ENCODE measurements at regions not wholly inside any gene's neighbourhood (a gene's known extent, or its start where the extent isn't known, plus 50 kb on each side); places are given as distances from the start of the nearest gene placed in this dataset.
"Not testable (repeated sequence)": the region's sequence is repeated elsewhere in the genome, so short reads cannot be mapped to it uniquely, and the experiment has no call there.

- DNase-seq (ENCODE audit: low read depth), result no peak
Observed at GRCh38 chr5:89055015-89055694, 172.2 kb upstream of the MEF2C start.

GRCh38 chr5:89053547-89053946, 170.6 kb upstream of the MEF2C start:
- no peak for DNase-seq (ENCODE audit: low read depth)

- DNase-seq (ENCODE audit: low read depth), result not testable (repeated sequence)
Observed at GRCh38 chr5:89050062-89050461, 167.1 kb upstream of the MEF2C start.

GRCh38 chr5:89047571-89047970, 164.6 kb upstream of the MEF2C start:
- peak; percentile 41 for DNase-seq (ENCODE audit: low read depth)

GRCh38 chr5:89045216-89045615, 162.2 kb upstream of the MEF2C start:
- no peak for DNase-seq (ENCODE audit: low read depth)

GRCh38 chr5:89044674-89045200, 161.8 kb upstream of the MEF2C start:
- no peak for DNase-seq (ENCODE audit: low read depth)

- peak; percentile 82 for DNase-seq (ENCODE audit: low read depth)
Observed at GRCh38 chr5:89043676-89044075, 160.7 kb upstream of the MEF2C start.

- DNase-seq (ENCODE audit: low read depth), result no peak
Observed at GRCh38 chr5:89042746-89043145, 159.8 kb upstream of the MEF2C start.

GRCh38 chr5:89041976-89042375, 159.0 kb upstream of the MEF2C start:
- no peak for DNase-seq (ENCODE audit: low read depth)

GRCh38 chr5:89041249-89041779, 158.3 kb upstream of the MEF2C start:
- no peak for DNase-seq (ENCODE audit: low read depth)

- DNase-seq (ENCODE audit: low read depth), result peak; percentile 86
Observed at GRCh38 chr5:89036704-89037489, 153.9 kb upstream of the MEF2C start.

- no peak for DNase-seq (ENCODE audit: low read depth)
Observed at GRCh38 chr5:89036166-89036565, 153.2 kb upstream of the MEF2C start.

GRCh38 chr5:89034588-89034987, 151.6 kb upstream of the MEF2C start:
- DNase-seq (ENCODE audit: low read depth), result peak; percentile 48

- no peak for DNase-seq (ENCODE audit: low read depth)
Observed at GRCh38 chr5:89030798-89031197, 147.8 kb upstream of the MEF2C start.

GRCh38 chr5:89028595-89029285, 145.8 kb upstream of the MEF2C start:
- DNase-seq (ENCODE audit: low read depth), result peak; percentile 68

GRCh38 chr5:89024045-89024444, 141.1 kb upstream of the MEF2C start:
- no peak for DNase-seq (ENCODE audit: low read depth)

GRCh38 chr5:89020926-89021610, 138.1 kb upstream of the MEF2C start:
- DNase-seq (ENCODE audit: low read depth), result no peak

- DNase-seq (ENCODE audit: low read depth), result no peak
Observed at GRCh38 chr5:89016741-89017303, 133.8 kb upstream of the MEF2C start.

GRCh38 chr5:89015409-89015808, 132.4 kb upstream of the MEF2C start:
- DNase-seq (ENCODE audit: low read depth), result no peak

- DNase-seq (ENCODE audit: low read depth), result no peak
Observed at GRCh38 chr5:89011778-89012711, 129.1 kb upstream of the MEF2C start.

Data from HT1080 (cell line).